GM12878 (cell line): ENCODE measurements at regions not wholly inside any gene's neighbourhood (a gene's known extent, or its start where the extent isn't known, plus 50 kb on each side); places are given as distances from the start of the nearest gene placed in this dataset.

Source experiments
- ATAC-seq: fragments of 200-7000 bp; cut with Tn5 transposase; 3 replicates; pipeline ENCODE4 v1.9.1; 2020; ENCODE audit warnings: mild to moderate bottlenecking, moderate library complexity
- BruUV-seq: library from RNA; stranded (reverse); fragments of 400-500 nt; replicated peaks from 2 replicates; lab custom pipeline; 2021; lab: Mats Ljungman, UMichigan
- CTCF ChIA-PET: fragments of 300-600 bp; sonication (Branson Sonifier 250); formaldehyde crosslinking; extraction: SDS; loops from one replicate; lab custom pipeline; 2021; ENCODE audit warnings: inconsistent platforms; lab: Yijun Ruan, JAX
- POLR2A ChIA-PET: fragments of 350-600 bp; formaldehyde crosslinking; extraction: SDS; loops from one replicate; lab custom pipeline; 2021; ENCODE audit warnings: inconsistent platforms; lab: Charles Lee
- RAD21 ChIA-PET: fragments of 300-600 bp; sonication (Branson Sonifier 250); formaldehyde crosslinking; loops from one replicate; lab custom pipeline; 2023; ENCODE audit warnings: antibody characterized with exemption; ENCODE audit not compliant: unreplicated experiment; lab: Charles Lee
- SMC1A ChIA-PET: fragments of 300-600 bp; sonication (Branson Sonifier 250); formaldehyde crosslinking; loops from one replicate; lab custom pipeline; 2023; ENCODE audit not compliant: unreplicated experiment, uncharacterized antibody; lab: Charles Lee
- DNase-seq: peaks from one replicate; pipeline ENCODE4 v3.0.0-alpha.2; 2011; ENCODE audit warnings: low read depth, low spot score
- FAIRE-seq: peaks from 3 replicates; lab custom pipeline; 2011; peaks lifted over from hg19 to GRCh38; lab: Jason Lieb, UNC
- H2AFZ ChIP-seq: 2 replicates; pipeline ENCODE4 v1.6.0; 2011; ENCODE audit warnings: low read depth, low read length, control low read depth; ENCODE audit not compliant: control insufficient read depth
- H3K27ac ChIP-seq: 2 replicates; pipeline ENCODE4 v1.5.1; 2011; ENCODE audit warnings: control low read depth; ENCODE audit not compliant: control insufficient read depth, insufficient read depth
- H3K27me3 ChIP-seq, 2 experiments: replicated peaks in 1 of 2; 2 replicates each; pipeline versions ENCODE4 v1.6.0 to v1.6.1; 2011; ENCODE audit warnings: low read length in 1 of 2; ENCODE audit not compliant: control insufficient read depth in 2 of 2, insufficient read depth in 2 of 2
- H3K36me3 ChIP-seq, 2 experiments: 2 replicates each; pipeline ENCODE4 v1.5.1; 2011; ENCODE audit warnings: low read length in 1 of 2; ENCODE audit not compliant: control insufficient read depth in 2 of 2, insufficient read depth in 2 of 2
- H3K4me1 ChIP-seq: 2 replicates; pipeline ENCODE4 v1.6.1; 2011; ENCODE audit warnings: mild to moderate bottlenecking, low read length, moderate library complexity, mixed read lengths; ENCODE audit not compliant: control insufficient read depth, insufficient read depth
- H3K4me2 ChIP-seq: 2 replicates; pipeline ENCODE4 v1.6.0; 2011; ENCODE audit warnings: control low read depth; ENCODE audit not compliant: control insufficient read depth, insufficient read depth
- H3K4me3 ChIP-seq: fragments of 200-600 bp; sonication (generic); 2 replicates; pipeline ENCODE4 v1.5.1; 2016
- H3K79me2 ChIP-seq: 2 replicates; pipeline ENCODE4 v1.6.0; 2011; ENCODE audit warnings: low read length; ENCODE audit not compliant: control insufficient read depth, insufficient read depth
- H3K9ac ChIP-seq: 2 replicates; pipeline ENCODE4 v1.8.0; 2011; ENCODE audit warnings: low read length, control low read depth, mixed read lengths; ENCODE audit not compliant: control insufficient read depth, insufficient read depth
- H3K9me3 ChIP-seq: replicated peaks from 3 replicates; pipeline ENCODE4 v1.5.1; 2011; ENCODE audit warnings: mild to moderate bottlenecking, low read length; ENCODE audit not compliant: control insufficient read depth, insufficient read depth
- H4K20me1 ChIP-seq: 2 replicates; pipeline ENCODE4 v1.6.0; 2011; ENCODE audit not compliant: control insufficient read depth, insufficient read depth
- BHLHE40 ChIP-seq, 2 experiments: fragments of 450-650 bp in 1 of 2; IDR thresholded peaks; 2 replicates each; pipeline ENCODE4 v1.6.1; 2011 to 2017; ENCODE audit warnings: low read depth in 2 of 2, borderline replicate concordance in 1 of 2, improper control_type of control experiment in 1 of 2, low read length in 1 of 2, mild to moderate bottlenecking in 1 of 2
- BMI1 ChIP-seq: fragments of 450-650 bp; IDR thresholded peaks from 2 replicates; pipeline ENCODE4 v1.6.1; 2016; ENCODE audit warnings: mild to moderate bottlenecking, moderate library complexity, borderline replicate concordance
- GATAD2B ChIP-seq: fragments of 450-650 bp; conservative IDR thresholded peaks from 2 replicates; pipeline ENCODE4 v1.6.1; 2017; ENCODE audit warnings: low read depth, mild to moderate bottlenecking, moderate library complexity
- NR2C2 ChIP-seq: IDR thresholded peaks from 2 replicates; pipeline ENCODE4 v1.6.1; 2011; ENCODE audit warnings: borderline replicate concordance, low read depth; ENCODE audit not compliant: control insufficient read depth, insufficient read length
- SREBF2 ChIP-seq: IDR thresholded peaks from 2 replicates; pipeline ENCODE4 v1.6.1; 2012; ENCODE audit warnings: mild to moderate bottlenecking, low read length
- TAF1 ChIP-seq: IDR thresholded peaks from 2 replicates; pipeline ENCODE4 v1.6.1; 2011; ENCODE audit warnings: mild to moderate bottlenecking, low read depth, low read length, borderline replicate concordance
- YBX1 ChIP-seq: fragments of 450-650 bp; IDR thresholded peaks from 2 replicates; pipeline ENCODE4 v1.6.1; 2016; ENCODE audit warnings: antibody characterized with exemption
- ZNF384 ChIP-seq: IDR thresholded peaks from 2 replicates; pipeline ENCODE4 v1.6.1; 2012; ENCODE audit warnings: low read depth, mild to moderate bottlenecking, low read length, improper control_type of control experiment, borderline replicate concordance
- ZZZ3 ChIP-seq: IDR thresholded peaks from 2 replicates; pipeline ENCODE4 v1.6.1; 2011; ENCODE audit warnings: low read depth; ENCODE audit not compliant: control insufficient read depth, insufficient read length
- WGBS: methylation state at CpG from one replicate; pipeline ENCODE4 v1.1.6; 2016; ENCODE audit warnings: low lambda C conversion rate; ENCODE audit not compliant: insufficient replicate concordance, insufficient coverage; ENCODE audit errors: missing lambda C conversion rate; 5-methylcytosine and 5-hydroxymethylcytosine counted together
- in situ Hi-C: fragments of 300-500 bp; cut with MboI; formaldehyde crosslinking; loops from 9 replicates; pipeline ENCODE4 v1.14.3; 2018; ENCODE audit warnings: mixed read lengths
- intact Hi-C: fragments of 100-400 bp; cut with micrococcal nuclease; formaldehyde crosslinking; loops from one replicate; pipeline ENCODE4 v1.14.2; 2022; ENCODE audit not compliant: unreplicated experiment

- intact Hi-C loops = no loop called here
- Histone ChIP-seq H4K20me1 (no peaks in the 10 kb centered on the region), H3K9me3 (no peaks in the 10 kb centered on the region), H3K4me1 (no peaks in the 10 kb centered on the region), H2AFZ (no peak overlapping the region), H3K9ac (no peak overlapping the region), H3K79me2 (no peaks in the 10 kb centered on the region), H3K4me2 (no peak overlapping the region), H3K4me3 (no peak overlapping the region), H3K27ac (no peak overlapping the region), H3K36me3 (no peaks in the 10 kb centered on the region), H3K27me3 (peaks cover 0 to 5% of the 10 kb centered on the region in 2 experiments; a peak in 1 of 4 replicates)
- no peak for FAIRE-seq
- ChIA-PET CTCF (interaction anchor here (1.2 to 2.0 kb wide), 2 partner anchors 38 to 436 kb away, joined by 4 to 5 read pairs; no protein-coding TSS in a partner anchor), SMC1A (interaction anchor here (0.6 kb wide), 2 partner anchors 426 to 614 kb away, joined by 3 read pairs; no protein-coding TSS in a partner anchor), POLR2A (no interaction called here), RAD21 (interaction anchor here (0.6 kb wide), 1 partner anchor 1186 kb away, joined by 3 read pairs; no protein-coding TSS in a partner anchor)
- DNase-seq = no peak
- no peak for ATAC-seq
- 64% methylated on average over 6 of the region's 6 CpGs for WGBS
- no TSS peak for BruUV-seq
- no peak for TF ChIP-seq NR2C2
- TF ChIP-seq GATAD2B = no peak
- TF ChIP-seq ZNF384 = no peak
- no peak for TF ChIP-seq YBX1
- TF ChIP-seq SREBF2 = no peak
- no peak for TF ChIP-seq TAF1
- no peak for TF ChIP-seq BHLHE40 (IDR thresholded peaks at IDR 0.05; ENCODE audit: borderline replicate concordance in 1 of 2, low read depth in 2 of 2, low read length in 1 of 2)
- TF ChIP-seq BMI1 = no peak
- no peak for TF ChIP-seq ZZZ3
- in situ Hi-C loops = no loop called here
Measured at GRCh38 chr12:107567876-107568619, 117.6 kb upstream of the PWP1 start.
